NCI-H345 (cell line): ENCODE measurements at regions not wholly inside any gene's neighbourhood (a gene's known extent, or its start where the extent isn't known, plus 50 kb on each side); places are given as distances from the start of the nearest gene placed in this dataset.

ENCODE experiments used
- DNase-seq: peaks from one replicate; lab custom pipeline; 2025; lab: John Stamatoyannopoulos, UW

DNA sequence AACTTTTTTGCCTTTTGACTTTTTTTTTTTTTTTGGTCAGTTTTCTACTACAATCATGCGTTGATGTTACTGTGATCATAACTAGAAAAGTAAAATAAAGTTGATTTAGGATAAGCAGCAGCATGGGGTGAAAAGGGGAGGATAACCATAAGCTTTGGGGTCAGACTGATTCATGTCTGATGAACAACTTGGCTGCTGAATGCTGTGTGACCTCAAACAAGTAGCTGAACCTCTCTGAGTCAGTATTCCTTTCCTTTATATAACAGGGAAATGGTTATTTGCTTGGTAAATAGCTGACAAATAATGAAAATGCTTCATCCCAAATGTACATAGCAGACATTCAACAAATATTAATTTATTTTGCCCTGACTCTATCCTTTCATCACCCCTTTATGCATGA is 413.0 kb downstream of the VRK1 start:
- no peak for DNase-seq

DNA sequence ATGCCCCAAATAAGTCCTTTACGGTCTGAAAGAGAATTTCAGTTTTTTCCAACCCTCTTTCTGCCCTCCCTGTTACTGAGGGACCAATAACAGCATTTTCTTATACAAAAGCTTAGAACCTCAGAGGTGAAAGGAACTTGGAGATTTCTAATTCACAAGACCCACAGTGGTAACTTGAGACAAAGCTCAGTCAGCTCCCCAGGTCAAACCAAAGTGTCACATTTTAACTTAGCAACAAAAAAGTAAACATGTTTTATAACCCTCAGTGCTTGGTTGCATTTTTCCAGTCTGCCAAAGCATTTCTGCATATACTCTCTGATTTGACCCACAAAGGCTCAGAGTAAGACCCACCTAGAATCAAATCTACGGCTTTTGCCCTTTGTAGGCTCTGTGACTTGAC is 415.2 kb downstream of the VRK1 start:
- DNase-seq = no peak

DNA sequence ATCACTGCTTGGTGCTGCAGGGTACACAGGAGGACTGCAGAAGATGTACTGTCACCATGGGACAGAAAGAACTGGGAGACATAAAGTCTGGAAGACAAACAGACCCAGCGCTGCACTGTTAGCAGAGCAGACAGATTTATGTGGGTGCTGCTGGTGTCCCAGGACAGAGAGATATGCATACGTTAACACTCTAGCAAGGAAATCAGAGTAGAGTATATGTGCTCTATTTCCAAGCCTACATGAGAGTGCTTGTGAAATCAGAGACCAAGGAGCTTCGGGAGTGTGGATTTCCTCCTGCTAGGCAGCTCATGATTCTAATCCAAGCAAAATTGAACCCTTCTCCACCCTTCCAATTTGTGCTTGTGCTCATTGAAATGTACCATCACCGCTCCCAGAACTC is 416.5 kb downstream of the VRK1 start:
- DNase-seq = no peak

DNA sequence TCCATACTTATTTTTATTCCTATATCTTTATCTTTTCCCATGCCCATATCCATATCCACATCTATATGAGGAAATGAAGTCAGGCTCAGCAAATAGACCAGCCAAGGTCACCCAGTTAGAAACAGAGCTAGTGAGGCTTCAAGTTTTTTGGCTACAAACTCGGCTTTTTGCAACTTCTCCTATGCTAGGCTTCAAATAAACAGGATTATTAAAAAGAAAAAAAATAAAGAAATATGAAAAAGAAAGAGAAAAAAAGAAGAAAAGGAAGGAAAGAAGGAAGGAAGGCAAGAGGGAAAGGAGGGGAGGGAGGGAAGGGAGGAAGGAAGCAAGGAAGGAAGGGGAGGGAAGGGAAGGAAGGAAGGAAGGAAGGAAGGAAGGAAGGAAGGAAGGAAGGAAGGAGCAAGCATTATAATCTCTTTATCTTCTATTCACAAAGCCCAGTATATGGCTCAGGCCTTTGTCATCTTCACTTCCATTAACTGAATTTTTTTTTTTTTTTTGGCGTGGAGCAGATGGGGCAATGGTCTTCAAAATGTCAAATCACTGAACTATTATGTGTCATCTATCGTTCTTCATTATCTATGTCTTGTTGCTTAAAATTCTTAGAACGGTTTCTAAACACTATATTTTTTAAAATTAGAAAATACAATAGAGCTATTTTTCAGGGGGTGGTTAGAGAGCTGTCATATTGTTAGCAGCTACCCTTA is 418.2 kb downstream of the VRK1 start:
- no peak for DNase-seq

DNA sequence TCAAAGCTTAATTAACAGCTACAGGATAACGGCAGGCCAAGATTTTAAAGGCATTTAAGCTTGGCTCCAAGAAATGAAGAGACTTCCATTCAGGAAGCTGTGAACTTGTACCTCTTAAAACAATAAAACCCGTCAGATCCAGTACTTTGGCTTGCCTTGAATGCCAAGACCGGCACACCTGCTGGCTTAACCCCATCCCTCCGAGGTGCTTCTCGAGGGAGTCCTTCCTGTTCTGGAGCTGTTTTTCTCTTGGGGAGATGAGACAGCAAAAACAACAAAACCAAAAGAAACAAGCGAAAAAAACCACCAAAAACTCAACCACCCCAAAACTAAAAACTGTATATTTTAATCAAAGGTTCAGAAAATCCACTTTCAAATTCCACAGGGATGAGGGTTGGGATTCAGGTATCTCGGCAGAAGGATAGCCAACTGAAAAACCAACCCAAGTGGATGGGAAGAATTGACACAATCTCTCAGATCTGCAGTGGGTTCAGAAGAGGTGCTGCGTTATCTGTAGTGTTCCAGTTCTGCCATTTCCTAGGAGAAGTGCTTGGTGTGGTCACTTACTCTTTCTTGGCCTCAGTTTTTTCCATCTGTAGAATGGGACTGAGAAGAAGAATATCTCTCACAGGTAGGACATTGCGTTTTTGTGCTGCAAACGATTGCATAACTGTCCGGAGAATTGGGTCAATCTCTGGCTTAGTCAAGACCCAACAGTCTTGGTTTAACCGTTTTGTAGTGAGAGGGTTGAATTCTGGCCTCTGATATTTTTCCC is 420.1 kb downstream of the VRK1 start:
- DNase-seq = no peak

DNA sequence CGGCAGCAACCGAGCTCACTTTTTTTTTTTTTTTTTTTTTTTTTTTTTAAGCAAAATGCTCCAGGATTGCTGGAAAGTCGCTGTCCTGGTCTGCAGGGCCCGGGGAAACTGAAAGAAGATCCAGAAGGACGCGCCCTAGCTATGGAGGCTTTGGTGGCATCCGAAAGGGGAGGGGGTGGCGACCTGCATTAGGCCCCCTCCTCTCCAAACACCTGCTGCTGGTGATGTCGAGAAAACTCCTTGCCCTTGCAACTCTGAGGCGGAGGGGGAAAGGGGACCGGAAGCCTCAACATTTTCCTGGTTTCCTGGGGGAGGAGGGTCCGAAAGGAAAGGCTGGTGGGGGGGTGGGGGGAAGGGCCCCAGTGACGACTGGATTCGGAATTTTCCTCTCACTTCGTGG is 421.1 kb downstream of the VRK1 start:
- DNase-seq = no peak

DNA sequence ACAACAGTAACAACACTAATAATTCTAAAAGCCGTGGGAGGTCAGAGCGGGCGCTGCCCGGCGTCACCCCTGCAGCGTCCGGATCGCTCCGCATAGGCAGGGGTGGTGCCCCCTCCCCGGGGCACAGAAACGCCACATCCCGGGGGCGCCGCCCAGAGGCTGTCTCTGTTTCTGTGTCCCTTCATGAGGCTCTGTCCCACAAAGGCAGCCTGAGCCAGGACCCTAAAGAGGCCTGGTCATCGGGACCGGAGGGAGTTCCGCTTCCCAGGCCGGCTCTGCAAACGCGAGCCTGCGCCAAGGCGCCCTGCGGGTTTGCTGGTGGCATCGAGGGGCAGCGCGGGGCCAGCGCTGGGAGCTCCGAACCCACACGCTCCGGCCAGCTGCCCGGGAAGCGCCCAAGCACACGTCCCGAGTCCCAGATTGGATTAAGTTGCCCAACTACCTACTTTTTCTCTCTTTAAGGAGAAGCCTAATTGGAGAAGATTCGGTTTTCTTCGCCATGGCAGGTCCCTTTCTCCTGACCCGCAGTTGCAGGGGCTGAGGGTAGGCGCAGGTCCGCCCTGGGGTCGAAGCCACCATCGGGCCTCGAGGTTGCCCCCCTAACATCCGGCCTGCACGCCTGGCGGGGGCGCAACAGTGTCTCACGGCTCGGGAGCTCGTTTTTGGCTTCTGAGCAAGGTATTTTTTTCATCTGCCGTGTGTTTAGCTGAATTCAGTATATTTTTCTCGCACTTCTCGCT is 421.7 kb downstream of the VRK1 start:
- DNase-seq = peak; percentile 11

DNA sequence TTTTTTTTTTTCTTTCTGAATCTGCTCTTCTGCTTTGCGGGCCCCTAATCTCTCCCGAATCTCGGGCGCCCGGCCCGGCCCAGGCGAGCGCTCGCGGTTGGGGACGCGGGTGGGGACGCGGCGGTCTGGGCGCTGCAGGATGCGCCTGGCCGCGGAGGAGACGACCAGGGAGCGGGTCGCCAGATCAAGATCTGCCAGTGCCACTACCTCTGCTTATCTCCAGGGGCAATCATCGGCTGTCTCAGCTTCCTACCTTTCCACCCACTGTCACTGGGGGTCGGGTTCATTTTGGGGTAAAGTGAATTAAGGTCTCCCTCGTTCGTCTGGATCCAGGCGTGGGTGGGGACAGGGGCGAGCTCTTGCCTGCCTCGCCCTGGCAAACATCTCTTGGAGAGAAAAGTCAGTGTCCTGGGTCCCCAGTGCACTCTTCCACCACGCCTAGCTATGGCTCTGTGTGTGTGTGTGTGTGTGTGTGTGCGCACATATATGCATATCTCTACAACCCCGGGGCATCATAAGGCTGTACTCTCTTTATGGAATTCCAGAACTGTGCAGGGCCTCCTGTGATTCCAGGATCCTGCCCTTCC is 422.3 kb downstream of the VRK1 start:
- no peak for DNase-seq

DNA sequence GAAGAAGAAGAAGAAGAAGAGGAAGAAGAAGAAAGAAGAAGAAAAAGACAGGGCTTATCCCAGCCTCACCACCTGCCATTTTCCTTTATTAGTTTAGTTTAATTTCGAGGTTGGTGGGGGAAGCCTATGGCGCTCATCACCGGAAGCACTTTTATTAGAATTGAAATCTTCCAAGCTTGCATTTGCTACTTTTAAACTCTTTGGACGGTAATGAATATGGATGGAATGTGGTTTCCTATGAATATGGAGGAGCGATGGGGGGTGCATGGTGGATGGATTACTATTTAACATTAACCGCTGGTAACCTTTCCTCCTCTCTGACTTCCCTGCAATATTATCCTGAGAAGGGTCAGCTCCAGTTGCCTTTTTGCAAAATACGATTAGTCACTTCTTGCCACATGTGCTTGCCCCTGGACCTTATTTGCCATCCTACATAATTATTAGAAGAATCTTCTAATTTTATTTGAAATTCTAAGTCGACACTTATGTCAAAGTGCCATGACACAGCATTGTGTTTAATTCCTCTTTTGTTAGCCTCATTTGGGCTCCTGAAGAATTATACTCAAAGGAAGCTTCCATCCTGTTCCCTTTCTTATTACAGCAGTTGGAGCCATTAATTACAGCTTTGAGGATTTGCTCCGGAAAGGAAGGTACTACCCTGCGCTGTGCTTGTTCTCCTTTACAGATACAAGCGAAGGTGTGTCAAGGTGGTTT is 424.5 kb downstream of the VRK1 start:
- no peak for DNase-seq

DNA sequence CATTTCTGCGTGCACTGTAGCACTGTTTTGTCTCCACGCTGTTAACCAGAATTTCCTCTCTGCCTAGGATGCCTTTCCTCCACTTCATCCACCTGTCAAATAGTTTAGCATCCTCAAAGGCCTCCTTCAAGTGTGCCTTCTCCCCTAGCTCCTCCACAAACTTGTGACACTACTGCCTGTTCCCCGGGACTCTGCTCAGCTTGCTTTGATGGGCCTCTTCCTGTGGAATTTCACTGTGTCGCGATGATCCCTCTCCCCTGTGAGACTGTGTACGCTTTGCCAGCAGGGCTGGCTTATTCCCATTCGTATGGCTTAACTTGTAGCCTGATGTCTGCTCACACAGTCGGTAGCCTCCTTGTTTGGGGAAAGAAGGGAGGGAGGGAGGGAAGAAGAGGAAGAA is 426.8 kb downstream of the VRK1 start:
- DNase-seq = no peak

DNA sequence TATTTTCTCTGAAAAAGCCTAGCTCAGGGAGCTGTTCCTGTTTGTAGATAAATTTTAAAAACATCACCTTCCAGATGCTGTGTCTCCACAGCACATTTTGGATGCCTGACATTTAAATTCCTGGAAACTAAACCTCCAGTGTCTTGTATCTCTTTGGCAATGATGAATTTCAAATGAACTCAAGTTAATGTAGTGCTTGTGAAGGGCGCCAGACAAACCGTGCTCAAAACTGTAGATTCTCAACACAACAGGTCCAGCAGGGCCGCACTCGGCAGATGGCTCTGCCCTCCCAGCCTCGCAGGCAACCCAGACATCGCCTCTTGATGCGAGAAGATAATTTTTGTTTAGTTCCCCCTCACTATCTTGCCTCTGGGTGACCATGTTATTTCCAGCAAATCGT is 432.9 kb downstream of the VRK1 start:
- no peak for DNase-seq

DNA sequence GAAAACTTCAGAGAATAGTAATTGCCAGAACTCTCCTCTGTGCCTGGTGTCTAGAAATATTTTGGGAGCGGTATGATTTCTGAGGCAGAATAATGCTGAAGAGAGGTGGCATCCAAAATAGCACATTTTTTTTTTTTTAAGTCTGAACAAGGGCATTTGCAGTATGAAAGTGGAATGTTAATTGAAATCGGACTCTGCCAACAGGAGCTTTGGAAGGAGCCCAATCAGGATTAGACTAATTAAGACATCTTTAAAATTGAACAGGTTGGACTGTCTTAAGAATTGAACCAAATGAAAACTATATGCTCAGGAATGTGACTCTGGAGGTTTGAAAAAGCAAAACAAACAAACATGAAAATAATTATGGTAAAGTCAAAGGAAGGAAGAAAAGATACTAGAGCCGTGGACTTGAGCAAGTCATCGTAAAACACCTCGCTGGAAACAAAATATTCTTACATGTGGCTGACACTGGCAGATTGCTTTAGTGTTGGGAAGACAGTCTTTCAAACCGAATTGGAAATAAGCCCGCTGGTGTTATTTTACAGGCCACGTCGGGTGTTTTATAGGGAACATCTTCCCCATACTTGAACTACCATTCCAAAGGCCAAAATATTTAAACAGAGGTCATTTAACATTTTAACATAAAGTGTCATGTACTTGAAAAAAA is 436.3 kb downstream of the VRK1 start:
- DNase-seq = no peak

DNA sequence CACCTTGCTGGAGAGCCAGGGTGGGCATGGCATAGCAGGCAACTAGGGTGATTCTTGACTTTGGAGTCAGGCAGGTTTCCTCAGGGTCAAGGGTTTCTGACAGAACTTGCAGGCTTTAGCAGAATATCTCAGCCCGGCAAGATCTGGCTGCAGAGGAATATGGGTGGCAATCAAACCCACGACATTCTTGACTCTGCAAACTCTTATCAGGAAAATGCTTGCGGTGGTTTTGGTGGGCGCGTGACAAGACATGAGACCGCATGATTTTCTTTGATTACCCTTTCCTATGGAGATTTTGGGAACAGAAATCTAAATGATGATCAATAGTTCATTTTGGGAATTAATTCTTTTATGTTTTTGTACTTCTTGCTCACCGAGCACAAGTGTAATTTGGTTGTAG is 449.5 kb downstream of the VRK1 start:
- no peak for DNase-seq

DNA sequence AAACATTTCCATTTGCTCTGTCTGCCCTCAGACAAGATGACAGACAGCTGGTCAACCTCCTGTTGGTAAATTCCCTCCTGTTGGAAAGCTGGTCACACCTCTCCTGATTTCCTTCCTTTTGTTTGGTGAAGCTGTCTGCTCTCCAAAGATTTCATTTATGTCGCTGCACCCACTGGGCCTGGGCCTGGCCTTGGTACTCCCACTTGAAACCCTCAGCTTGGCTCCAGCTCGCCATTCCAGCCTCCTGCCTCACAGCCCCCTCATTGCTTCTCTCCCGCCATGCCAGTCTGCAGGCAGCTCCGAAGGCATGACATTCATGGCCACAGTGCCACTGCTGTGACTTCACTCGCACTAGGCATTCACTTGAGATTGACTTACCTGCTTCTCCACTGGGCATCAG is 451.8 kb downstream of the VRK1 start:
- DNase-seq = no peak

DNA sequence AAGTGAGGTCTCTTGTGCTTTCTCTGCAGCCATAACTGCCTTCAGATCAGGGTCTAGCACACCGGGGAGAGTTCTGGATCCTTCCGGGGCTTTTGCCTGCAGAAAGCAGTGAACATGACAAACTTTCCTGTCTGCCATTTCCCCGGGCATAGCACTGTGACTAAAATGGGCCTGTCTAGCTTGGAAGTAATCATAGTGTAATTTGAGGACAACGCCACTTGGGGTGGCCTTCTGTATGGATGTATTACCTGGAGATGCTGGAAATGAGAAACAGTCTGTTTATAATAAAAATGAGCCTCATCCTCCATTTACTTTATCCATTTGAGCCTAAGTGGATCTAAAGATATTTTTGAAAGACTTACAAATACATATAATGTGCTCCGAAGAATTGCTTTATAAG is 453.7 kb downstream of the VRK1 start:
- no peak for DNase-seq

DNA sequence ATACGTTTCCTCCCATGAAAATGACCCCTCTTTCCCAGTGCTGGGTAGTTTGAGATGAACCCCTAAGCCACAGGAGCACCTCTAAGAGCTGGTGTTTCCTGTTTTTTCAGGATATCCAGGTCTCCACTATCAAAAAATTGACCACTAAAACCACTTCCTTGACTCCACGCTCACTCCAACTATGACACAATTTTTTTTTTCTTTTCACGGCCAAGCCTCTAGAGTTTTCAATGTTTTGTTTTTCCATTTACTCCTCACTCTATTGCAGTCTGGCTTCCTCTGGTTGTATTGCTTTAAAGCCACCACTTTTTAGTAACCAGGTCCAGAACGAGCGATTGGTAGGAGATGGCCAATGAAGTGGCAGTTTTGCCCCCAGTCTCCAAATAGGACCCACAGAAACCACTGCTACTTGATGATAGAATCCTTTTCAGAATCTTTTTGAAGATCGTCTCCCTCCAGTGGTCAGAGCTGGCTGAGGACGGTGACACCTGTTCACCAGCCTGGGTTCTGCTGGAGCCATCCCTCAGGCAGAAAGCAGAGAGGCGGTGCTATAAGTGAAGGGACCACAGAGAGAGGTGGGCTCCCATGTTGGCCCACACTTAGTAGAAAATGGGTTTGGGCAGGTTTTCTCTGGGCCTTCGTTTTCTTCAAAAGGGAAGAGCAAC is 454.4 kb downstream of the VRK1 start:
- no peak for DNase-seq

DNA sequence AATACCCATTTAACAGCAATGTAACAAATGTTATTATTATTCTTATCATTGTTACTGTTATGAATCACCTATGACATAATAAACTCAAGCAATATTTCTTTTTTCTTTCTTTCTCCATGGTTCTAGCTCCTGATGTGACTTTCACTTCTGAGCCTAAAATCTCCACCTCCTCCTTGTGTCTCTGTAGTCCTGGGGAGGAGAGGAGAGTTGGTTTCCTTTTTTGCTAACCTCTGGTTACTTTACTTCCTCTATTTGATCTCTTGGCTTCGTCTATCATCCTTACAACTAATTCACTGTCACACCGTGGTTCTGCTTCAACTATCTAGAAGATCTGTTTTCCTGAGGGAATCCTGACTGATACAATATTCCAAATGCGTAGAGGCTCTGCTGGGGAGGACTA is 456.6 kb downstream of the VRK1 start:
- no peak for DNase-seq

DNA sequence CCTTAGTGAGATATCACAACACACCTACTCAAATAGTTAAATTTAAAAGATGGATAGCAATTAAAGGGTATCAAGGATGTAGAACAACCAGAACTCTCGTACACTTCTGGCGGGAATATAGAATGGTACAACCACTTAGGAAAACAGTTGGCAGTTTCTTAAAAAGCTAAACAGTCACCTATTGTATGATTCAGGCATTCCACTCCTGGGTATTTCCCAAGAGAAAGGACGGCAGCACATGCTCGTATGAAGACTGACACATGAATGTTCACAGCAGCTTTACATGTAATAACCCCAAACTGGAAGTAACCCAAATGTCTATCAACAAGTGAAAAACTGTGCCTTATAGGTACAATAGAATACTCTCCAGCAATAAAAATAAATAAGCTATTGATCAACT is 465.2 kb downstream of the VRK1 start:
- DNase-seq = no peak

DNA sequence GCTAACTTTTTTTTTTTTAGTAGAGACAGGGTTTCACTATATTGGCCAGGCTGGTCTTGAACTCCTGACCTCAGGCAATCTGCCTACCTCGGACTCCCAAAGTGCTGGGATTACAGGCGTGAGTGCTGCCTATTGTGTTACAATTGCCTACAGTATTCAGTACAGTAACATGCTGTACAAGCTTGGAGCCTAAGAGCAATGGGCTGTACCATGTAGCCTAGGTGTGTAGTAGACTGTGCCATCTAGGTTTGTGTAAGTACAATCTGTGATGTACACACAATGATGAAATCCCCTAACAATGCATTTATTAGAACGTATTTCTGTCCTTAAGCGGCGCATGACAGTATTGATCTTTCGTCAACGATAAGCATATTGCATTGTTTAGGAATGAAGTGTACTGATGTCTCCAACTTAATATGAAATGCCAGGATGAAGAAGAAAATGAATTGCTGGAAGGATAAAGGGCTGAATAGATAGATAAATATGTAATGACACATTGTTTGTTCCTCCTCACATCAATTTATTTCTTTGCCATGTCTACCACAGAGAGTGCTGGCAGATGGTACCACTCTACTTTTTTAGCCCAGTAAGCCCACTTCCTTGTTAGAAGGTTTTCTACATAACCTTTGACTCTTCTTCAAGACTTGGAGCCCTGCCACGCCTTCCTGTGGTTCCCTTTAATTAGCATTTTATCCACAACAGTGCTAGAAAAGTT is 467.5 kb downstream of the VRK1 start:
- no peak for DNase-seq

DNA sequence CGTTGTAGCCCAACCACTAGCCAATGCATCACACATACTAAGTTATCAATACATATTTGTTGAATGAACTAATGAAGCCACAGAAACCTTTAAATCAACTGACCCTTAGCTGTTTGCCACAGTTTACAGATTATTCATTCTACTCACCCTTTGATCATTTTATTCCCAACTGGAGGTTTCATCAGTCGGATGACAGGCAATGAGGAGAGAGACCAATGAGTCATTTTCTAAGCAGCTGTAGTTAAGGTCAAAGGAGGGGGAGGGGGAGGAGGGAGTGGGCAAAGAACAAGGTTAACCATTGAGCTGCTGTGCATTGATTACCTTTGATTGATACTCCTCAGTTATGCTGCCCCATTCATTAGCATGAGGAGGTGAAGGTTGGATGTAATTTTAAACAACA is 469.5 kb downstream of the VRK1 start:
- DNase-seq = no peak
